Thyroid gland (tissue), 4 donors: ENCODE measurements at regions not wholly inside any gene's neighbourhood (a gene's known extent, or its start where the extent isn't known, plus 50 kb on each side); places are given as distances from the start of the nearest gene placed in this dataset.

ENCODE experiments used
- DNase-seq, 2 donors: peaks; one replicate each; pipeline ENCODE4 v3.0.0-alpha.2; 2019
- H3K27ac ChIP-seq, 3 donors: fragments of 200-600 bp; sonication (generic); 1 replicate in 2 of 3; 2 replicates in 1 of 3; pipeline ENCODE4 v1.5.1; 2016 to 2019; ENCODE audit warnings: mild to moderate bottlenecking in 1 of 3, moderate library complexity in 1 of 3
- H3K27me3 ChIP-seq: fragments of 200-600 bp; sonication (generic); one replicate; pipeline ENCODE4 v1.5.1; 2019
- H3K36me3 ChIP-seq, 2 donors: fragments of 200-600 bp; sonication (generic); one replicate each; pipeline ENCODE4 v1.5.1; 2016 to 2019
- H3K4me1 ChIP-seq, 2 donors: fragments of 200-600 bp; sonication (generic); one replicate each; pipeline ENCODE4 v1.5.1; 2017 to 2019
- H3K4me3 ChIP-seq, 3 donors: fragments of 200-600 bp; sonication (generic); replicated peaks in 1 of 3; 1 replicate in 2 of 3; 2 replicates in 1 of 3; pipeline ENCODE4 v1.5.1; 2016; ENCODE audit warnings: mild to moderate bottlenecking in 1 of 3
- H3K9me3 ChIP-seq: fragments of 200-600 bp; sonication (generic); one replicate; pipeline ENCODE4 v1.5.1; 2017
- POLR2A ChIP-seq, 2 donors: fragments of 450-650 bp; IDR thresholded peaks; one replicate each; pipeline ENCODE4 v1.6.1; 2017; ENCODE audit warnings: antibody characterized with exemption in 2 of 2, mild to moderate bottlenecking in 2 of 2, moderate library complexity in 1 of 2
- WGBS, 2 donors: methylation state at CpG; one replicate each; pipeline ENCODE4 v1.1.5; 2017; 5-methylcytosine and 5-hydroxymethylcytosine counted together
- intact Hi-C: fragments of 100-400 bp; cut with DNase I; formaldehyde crosslinking; loops from one replicate; pipeline ENCODE4 v1.15.1; 2023
- TF ChIP-seq, protein P1 (sequence below), 6 experiments: fragments of 200-600 bp in 3 of 6; fragments of 450-650 bp in 3 of 6; sonication (generic) in 3 of 6; IDR thresholded peaks; one replicate each; pipeline ENCODE4 v1.5.1; 2016 to 2019; ENCODE audit warnings: antibody characterized with exemption in 6 of 6, mild to moderate bottlenecking in 2 of 6, inconsistent platforms in 1 of 6, moderate library complexity in 1 of 6

DNA sequence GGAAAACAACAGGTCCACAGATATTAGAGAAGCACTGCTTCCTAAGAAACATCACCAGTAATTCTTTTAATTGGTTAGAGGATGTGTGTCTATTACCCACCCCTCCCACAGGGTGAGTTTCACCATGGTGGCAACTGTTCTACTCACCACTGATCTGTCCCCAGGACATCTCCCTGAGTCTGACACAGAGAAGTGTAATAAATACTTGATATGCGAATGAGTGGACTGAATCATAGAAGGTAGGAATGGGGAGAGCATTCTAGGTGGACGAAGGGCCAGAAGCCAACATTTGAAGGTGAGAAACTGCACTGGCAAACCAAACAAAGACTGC lies 452.7 kb upstream of the PROK2 start:
- H3K27me3 ChIP-seq = no peaks in the 10 kb centered on the region
- H3K4me3 ChIP-seq = no peak overlapping the region
- intact Hi-C loops = no loop called here
- no peaks in the 10 kb centered on the region for H3K9me3 ChIP-seq
- no peak for DNase-seq
- H3K36me3 ChIP-seq = no peaks in the 10 kb centered on the region
- H3K4me1 ChIP-seq = no peaks in the 10 kb centered on the region
- H3K27ac ChIP-seq = no peak overlapping the region
- 95 to 97% methylated on average over 2 of the region's 2 CpGs for WGBS, 2 donors
- TF ChIP-seq POLR2A (IDR thresholded peaks at IDR 0.05) = no peak
- TF ChIP-seq, protein P1, sequence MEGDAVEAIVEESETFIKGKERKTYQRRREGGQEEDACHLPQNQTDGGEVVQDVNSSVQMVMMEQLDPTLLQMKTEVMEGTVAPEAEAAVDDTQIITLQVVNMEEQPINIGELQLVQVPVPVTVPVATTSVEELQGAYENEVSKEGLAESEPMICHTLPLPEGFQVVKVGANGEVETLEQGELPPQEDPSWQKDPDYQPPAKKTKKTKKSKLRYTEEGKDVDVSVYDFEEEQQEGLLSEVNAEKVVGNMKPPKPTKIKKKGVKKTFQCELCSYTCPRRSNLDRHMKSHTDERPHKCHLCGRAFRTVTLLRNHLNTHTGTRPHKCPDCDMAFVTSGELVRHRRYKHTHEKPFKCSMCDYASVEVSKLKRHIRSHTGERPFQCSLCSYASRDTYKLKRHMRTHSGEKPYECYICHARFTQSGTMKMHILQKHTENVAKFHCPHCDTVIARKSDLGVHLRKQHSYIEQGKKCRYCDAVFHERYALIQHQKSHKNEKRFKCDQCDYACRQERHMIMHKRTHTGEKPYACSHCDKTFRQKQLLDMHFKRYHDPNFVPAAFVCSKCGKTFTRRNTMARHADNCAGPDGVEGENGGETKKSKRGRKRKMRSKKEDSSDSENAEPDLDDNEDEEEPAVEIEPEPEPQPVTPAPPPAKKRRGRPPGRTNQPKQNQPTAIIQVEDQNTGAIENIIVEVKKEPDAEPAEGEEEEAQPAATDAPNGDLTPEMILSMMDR (IDR thresholded peaks at IDR 0.05) = no peak

DNA sequence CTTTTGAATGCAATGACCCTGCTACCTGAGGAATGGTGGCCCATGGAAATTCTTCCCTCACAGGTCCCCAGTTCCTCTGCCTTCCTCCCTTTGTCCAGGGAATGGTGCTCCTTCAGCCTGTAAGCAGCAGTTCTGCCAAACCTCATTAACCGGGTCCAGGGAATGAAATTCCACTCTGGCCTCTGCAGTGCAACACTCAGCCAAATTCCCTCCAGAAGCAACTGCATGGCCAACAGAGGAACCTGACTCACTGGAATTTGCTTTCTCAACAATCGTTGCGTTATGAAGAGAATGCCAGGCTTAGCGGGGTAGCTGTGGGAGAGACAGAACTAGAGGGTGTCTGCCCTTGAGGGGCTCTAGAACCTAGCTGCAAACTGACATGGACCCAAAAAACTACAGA lies 449.4 kb upstream of the PROK2 start:
- peak in 1 of 2 donors; percentile 31 for DNase-seq
- intact Hi-C loops = no loop called here
- no peak overlapping the region for H3K27ac ChIP-seq

GRCh38 chr3:72233571-72233970 lies 448.6 kb upstream of the PROK2 start:
- Histone ChIP-seq H3K27me3 (no peaks in the 10 kb centered on the region), H3K27ac (no peak overlapping the region), H3K4me1 (no peaks in the 10 kb centered on the region), H3K9me3 (no peaks in the 10 kb centered on the region), H3K36me3 (no peaks in the 10 kb centered on the region), H3K4me3 (no peak overlapping the region)
- no peak for TF ChIP-seq POLR2A (IDR thresholded peaks at IDR 0.05)
- TF ChIP-seq, protein P1 (IDR thresholded peaks at IDR 0.05) = no peak
- DNase-seq = no peak
- intact Hi-C loops = no loop called here
- WGBS, 2 donors = 88 to 90% methylated on average over 2 of the region's 2 CpGs

More for the DNA sequence above, 449.4 kb upstream of the PROK2 start:
- Histone ChIP-seq H3K4me1 (no peaks in the 10 kb centered on the region), H3K9me3 (no peaks in the 10 kb centered on the region), H3K4me3 (no peak overlapping the region), H3K36me3 (no peaks in the 10 kb centered on the region), H3K27me3 (no peaks in the 10 kb centered on the region)
- WGBS, 2 donors = 12 to 28% methylated on average over 4 of the region's 4 CpGs
- TF ChIP-seq POLR2A (IDR thresholded peaks at IDR 0.05) = no peak
- TF ChIP-seq, protein P1 (IDR thresholded peaks at IDR 0.05) = no peak

- Histone ChIP-seq H3K4me3 (no peak overlapping the region), H3K27me3 (no peaks in the 10 kb centered on the region), H3K9me3 (no peaks in the 10 kb centered on the region), H3K36me3 (no peaks in the 10 kb centered on the region), H3K4me1 (no peaks in the 10 kb centered on the region), H3K27ac (no peak overlapping the region)
- no peak for TF ChIP-seq POLR2A (IDR thresholded peaks at IDR 0.05)
- TF ChIP-seq, protein P1 (IDR thresholded peaks at IDR 0.05) = no peak
- no peak for DNase-seq
- WGBS, 2 donors = 56 to 91% methylated on average over 6 of the region's 6 CpGs
- intact Hi-C loops = no loop called here
Observed at GRCh38 chr3:72232777-72233176, 447.8 kb upstream of the PROK2 start.

GRCh38 chr3:72232331-72232730 lies 447.4 kb upstream of the PROK2 start:
- Histone ChIP-seq H3K27me3 (no peaks in the 10 kb centered on the region), H3K4me3 (no peak overlapping the region), H3K4me1 (no peaks in the 10 kb centered on the region), H3K36me3 (no peaks in the 10 kb centered on the region), H3K27ac (no peak overlapping the region), H3K9me3 (no peaks in the 10 kb centered on the region)
- intact Hi-C loops = no loop called here
- TF ChIP-seq, protein P1 (IDR thresholded peaks at IDR 0.05) = no peak
- no peak for TF ChIP-seq POLR2A (IDR thresholded peaks at IDR 0.05)
- WGBS, 2 donors = 75 to 85% methylated on average over 4 of the region's 4 CpGs
- DNase-seq = no peak
